Left hindlimb (tissue), 1 donor: ENCODE measurements at regions not wholly inside any gene's neighbourhood (a gene's known extent, or its start where the extent isn't known, plus 50 kb on each side); places are given as distances from the start of the nearest gene placed in this dataset.
"Not testable (repeated sequence)": the region's sequence is repeated elsewhere in the genome, so short reads cannot be mapped to it uniquely, and the experiment has no call there.

ENCODE experiments used
- DNase-seq: peaks from one replicate; pipeline ENCODE4 v3.0.0-alpha.2; 2018

DNA sequence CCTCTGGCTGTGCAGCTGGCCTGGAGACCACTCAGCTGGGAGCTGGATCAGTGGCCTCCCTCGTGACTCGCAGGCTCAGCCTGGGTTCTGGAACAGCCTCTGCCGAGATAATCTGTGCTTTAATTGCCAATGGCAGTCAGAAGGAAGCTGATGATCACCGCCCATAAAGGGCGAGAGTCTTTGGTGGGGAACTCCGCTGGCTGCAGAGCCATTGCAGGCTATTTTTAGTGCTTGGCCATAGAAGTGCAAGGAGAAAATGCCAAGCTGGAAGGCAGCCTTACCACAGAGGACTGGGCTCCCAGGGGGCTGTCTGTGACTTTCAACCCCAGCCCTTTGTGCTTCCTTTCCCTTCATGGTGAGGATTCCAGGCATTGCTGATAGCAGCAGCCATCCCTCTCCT is 62.2 kb upstream of the TENM4 start:
- peak; percentile 65 for DNase-seq

- DNase-seq: no peak
Observed at GRCh38 chr11:79501707-79502106, 60.9 kb upstream of the TENM4 start.

DNA sequence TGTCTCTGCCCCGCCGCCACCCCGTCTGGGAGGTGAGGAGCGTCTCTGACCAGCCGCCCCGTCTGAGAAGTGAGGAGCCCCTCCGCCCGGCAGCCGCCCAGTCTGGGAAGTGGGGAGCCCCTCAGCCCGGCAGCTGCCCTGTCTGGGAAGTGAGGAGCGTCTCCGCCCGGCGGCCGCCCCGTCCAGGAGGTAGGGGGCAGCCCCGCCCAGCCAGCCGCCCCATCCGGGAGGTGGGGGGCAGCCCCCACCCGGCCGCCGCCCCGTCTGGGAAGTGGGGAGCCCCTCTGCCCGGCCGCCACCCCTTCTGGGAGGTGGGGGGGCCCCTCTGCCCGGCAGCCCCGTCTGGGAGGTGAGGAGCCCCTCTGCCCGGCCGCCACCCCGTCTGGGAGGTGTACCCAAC is 59.1 kb upstream of the TENM4 start:
- DNase-seq: not testable (repeated sequence)

GRCh38 chr11:79498667-79499066 is 57.8 kb upstream of the TENM4 start:
- DNase-seq: no peak

DNA sequence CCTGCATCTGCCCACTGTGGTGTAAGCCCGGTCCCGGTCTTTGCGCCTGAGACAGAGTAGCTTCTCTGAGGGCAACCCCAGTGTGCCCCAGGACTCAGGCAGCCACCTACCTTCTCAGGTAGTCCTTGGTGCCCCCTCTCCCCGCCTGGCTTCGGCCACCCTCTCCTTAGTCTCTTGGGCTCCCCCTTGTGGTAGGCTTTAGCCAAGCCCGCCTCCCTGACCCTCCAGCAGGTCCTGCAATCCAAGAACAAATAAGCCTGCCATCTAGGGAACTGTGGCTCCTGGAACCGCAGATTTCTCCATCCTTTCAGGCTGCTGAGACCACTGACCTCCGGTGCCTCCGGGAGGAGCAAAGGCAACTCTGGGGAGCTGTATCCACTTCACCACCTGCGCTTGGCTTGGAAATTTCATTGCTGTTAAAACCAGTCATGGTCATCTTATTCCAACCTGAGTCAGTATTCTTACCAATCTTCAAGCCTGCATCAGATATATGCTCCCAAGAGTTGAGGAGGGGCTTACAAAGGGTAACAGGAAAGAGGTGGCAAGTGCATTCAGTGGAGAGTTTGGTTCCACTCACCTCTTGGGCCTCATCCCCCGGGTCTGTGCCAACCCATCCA is 52.8 kb upstream of the TENM4 start:
- DNase-seq: peak; percentile 61

DNA sequence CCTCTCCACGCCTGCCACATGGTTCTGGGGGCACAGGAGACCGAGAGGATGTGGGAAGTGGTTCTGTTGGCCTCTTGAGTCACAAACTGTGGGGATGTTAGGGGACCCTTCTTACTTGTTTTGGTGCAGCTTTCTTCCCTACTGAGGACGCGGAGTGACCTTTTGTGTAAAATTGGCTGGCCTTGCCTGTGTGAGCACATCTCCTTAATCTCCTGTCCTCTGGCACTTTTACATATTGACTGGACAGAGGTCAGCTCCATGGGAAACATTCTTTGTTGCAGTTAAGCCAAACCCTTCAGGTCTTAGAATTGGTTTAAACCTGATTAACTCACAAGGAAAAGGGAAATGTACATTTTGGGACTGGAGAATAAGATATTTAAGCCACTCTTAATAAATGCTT is 51.2 kb upstream of the TENM4 start:
- no peak for DNase-seq
